LNCaP clone FGC (cell line): ENCODE measurements at regions not wholly inside any gene's neighbourhood (a gene's known extent, or its start where the extent isn't known, plus 50 kb on each side); places are given as distances from the start of the nearest gene placed in this dataset.
A peak's percentile ranks its signal among the peaks of the same experiment; 100 is the strongest.
"Not testable (repeated sequence)": the region's sequence is repeated elsewhere in the genome, so short reads cannot be mapped to it uniquely, and the experiment has no call there.

ENCODE experiments used
- DNase-seq: peaks from one replicate; pipeline ENCODE4 v3.0.0-alpha.2; 2011; ENCODE audit warnings: low read depth
- H3K4me3 ChIP-seq: 2 replicates; pipeline ENCODE4 v1.5.1; 2011; ENCODE audit warnings: mild to moderate bottlenecking, low read depth, low read length, control low read depth
- TF ChIP-seq, protein P1 (sequence below): IDR thresholded peaks from 2 replicates; pipeline ENCODE4 v1.5.1; 2012; ENCODE audit warnings: mild to moderate bottlenecking; ENCODE audit not compliant: control insufficient read depth, insufficient read depth; ENCODE audit errors: extremely low read depth

DNA sequence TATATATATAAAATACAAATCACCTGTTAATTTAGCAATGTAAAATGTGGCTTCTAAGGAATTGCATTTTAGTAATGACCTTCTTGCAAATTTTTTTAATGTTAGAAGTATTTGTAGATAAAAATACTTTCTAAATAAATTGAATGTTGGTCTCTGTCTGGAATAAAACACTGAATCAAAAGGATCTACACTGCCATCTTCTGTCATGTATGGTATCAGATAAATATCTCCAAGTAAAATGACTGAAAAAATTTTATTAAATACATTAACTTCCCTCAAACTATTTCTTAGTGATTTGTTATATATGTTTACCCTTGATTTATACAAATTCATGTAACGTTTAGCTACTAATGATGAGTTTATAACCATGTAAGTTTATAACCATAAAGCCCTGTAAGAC lies 2029.3 kb downstream of the MRPL39 start:
- peak; percentile 11 for DNase-seq
- no peak overlapping the region for H3K4me3 ChIP-seq
- TF ChIP-seq, protein P1, sequence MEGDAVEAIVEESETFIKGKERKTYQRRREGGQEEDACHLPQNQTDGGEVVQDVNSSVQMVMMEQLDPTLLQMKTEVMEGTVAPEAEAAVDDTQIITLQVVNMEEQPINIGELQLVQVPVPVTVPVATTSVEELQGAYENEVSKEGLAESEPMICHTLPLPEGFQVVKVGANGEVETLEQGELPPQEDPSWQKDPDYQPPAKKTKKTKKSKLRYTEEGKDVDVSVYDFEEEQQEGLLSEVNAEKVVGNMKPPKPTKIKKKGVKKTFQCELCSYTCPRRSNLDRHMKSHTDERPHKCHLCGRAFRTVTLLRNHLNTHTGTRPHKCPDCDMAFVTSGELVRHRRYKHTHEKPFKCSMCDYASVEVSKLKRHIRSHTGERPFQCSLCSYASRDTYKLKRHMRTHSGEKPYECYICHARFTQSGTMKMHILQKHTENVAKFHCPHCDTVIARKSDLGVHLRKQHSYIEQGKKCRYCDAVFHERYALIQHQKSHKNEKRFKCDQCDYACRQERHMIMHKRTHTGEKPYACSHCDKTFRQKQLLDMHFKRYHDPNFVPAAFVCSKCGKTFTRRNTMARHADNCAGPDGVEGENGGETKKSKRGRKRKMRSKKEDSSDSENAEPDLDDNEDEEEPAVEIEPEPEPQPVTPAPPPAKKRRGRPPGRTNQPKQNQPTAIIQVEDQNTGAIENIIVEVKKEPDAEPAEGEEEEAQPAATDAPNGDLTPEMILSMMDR, result peak; percentile 45; the same call in 1 of the 2 replicates

DNA sequence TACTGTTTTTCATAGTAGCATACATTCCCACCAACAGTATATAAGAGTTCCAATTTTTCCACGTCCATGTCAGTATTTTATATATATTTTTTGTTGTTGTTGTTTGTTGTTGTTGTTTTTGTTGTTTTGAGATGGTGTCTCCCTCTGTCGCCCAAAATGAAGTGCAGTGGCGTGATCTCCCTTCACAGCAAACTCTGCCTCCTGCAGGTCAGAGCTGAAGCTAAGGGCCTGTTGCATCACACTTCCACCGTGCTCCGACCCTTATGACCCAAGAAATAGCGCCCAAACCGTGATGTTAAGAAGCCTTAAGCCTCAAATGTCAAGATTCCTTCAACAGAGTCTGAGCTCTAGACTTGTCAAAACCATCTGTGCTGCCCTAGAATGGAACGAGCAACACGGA lies 2032.3 kb downstream of the MRPL39 start:
- no peak overlapping the region for H3K4me3 ChIP-seq
- no peak for DNase-seq
- TF ChIP-seq, protein P1, result no peak

DNA sequence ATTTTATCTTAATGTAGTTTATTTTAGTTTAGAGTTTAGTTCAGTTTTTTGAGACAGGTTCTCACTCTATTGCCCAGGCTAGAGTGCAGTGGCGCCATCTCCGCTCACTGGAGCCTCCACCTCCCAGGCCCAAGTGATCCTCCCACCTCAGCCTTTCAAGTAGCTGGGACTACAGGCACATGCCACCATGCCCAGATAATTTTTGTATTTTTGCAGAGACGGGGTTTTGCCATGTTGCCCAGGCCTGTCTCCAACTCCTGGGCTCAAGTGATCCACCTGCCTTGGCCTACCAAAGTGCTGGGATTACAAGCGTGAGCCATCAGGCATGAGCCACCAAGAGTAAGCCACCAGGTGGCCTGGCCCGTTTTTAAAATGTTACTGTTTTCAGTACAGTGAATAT lies 2058.4 kb downstream of the MRPL39 start:
- not testable (repeated sequence) for H3K4me3 ChIP-seq, DNase-seq

DNA sequence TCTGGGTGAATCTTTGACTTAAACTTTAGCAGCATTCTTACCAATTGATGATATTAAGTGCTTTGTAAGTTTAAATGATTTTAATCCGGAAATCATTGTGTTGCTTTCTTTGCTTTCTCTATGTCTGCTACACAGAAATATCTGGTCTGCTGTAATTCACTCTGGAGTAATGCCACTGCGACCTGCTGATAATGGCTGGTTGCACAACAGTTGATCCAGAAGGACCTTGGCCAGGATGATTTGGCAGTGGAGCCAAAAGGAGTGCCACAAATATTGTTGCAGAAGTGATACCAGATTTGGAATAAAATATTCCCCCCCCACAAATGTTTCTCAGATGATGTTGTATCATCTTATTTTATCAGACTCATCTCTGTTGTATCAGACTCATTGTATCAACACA lies 2063.9 kb downstream of the MRPL39 start:
- DNase-seq, result no peak
- TF ChIP-seq, protein P1, result no peak

DNA sequence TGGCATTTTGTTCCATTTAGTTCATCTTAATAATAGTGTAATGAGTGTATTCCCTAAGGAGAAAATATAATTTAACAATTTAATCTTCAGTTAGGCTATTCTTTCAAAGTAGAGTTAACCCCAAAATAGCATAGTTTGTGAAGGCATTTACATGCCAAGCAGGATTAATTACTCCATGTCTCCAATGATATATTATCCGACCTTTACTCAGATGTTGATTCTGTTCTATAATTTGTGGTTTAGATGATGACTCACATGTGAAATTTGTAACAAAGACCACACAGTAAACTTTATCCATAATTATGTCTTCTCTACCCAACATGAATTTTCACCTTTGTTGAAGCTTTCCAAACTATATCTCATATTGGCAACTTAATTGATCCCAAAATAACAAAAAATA lies 2065.2 kb downstream of the MRPL39 start:
- TF ChIP-seq, protein P1, result no peak
- H3K4me3 ChIP-seq, result no peak overlapping the region
- DNase-seq, result no peak

More for the DNA sequence above, 2063.9 kb downstream of the MRPL39 start:
- H3K4me3 ChIP-seq, result no peak overlapping the region

DNA sequence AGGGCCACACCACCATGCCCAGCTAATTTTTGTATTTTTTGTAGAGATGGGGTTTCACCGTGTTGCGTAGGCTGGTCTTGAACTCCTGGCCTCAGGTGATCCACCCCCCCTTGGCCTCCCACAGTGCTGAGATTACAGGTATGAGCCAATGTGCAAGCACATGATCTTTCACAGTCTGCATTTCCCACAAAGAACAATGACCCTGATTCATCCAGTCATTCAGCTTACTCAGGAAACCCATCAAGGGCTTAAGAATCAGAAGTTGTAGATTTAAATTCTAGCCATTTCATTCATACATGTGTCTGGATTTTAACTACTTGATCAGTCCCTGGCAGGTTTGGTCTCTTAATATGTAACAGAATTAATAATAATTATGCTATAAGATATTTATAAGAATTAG lies 2065.7 kb downstream of the MRPL39 start:
- TF ChIP-seq, protein P1, result no peak
- no peak for DNase-seq
- no peak overlapping the region for H3K4me3 ChIP-seq

DNA sequence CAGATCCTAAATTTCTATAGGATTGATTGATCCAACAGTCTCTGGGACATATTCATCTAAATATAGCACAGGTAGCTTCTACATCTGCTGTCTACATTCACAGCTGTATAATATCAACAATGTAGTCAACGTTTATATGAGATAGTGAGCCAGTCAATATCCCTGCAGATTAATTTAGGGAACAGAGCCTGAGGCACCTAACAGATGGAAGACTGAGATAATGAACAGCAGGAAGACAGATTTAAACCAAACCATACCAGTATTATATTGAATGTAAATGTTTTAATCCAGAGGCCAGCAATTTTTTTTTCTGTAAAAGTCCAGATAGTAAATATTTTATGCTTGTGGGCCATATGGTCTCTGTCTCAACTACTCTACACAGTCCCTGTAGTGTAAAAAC lies 2072.4 kb downstream of the MRPL39 start:
- no peak overlapping the region for H3K4me3 ChIP-seq
- TF ChIP-seq, protein P1, result no peak
- DNase-seq, result no peak
